ENCODE measurements at regions not wholly inside any gene's neighbourhood (a gene's known extent, or its start where the extent isn't known, plus 50 kb on each side); places are given as distances from the start of the nearest gene placed in this dataset.

DNA sequence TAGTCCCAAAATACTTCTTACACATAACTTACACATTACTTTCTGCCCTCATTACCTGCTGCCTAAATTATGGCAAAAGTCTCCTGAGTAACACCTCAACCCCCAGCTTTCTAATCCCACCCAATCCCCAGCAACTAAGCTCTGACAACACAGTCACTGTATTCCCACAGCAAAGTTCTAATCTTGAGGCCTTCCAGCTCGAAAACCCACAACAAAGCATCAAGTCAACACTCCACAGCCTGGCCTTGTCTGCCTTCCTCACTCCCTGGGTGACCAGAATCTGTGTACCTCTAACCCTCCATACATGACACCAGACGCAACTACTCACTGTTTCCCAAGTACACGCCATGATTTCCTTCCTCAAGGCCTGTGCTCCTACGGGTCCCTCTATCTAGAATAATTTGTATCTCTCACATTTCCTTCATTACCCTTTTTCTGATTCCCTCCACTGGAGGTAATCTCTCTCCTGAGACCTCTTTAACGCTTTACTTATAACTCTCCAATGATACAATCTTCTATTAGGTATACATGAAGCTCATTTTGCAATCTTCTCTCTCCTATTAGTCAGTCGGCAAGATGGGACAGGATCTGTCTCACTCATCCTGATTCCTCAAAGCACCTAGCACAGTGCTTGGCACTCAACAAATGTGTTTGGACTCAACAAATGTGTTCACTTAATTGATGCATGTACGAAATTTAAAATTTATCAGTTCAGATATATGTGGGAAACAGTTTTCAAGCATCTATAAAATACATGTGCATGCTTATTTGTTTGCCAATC is 87.6 kb upstream of the DOCK9 start:
- H3K4me1 ChIP-seq = peaks cover 17% of the 10 kb centered on the region

DNA sequence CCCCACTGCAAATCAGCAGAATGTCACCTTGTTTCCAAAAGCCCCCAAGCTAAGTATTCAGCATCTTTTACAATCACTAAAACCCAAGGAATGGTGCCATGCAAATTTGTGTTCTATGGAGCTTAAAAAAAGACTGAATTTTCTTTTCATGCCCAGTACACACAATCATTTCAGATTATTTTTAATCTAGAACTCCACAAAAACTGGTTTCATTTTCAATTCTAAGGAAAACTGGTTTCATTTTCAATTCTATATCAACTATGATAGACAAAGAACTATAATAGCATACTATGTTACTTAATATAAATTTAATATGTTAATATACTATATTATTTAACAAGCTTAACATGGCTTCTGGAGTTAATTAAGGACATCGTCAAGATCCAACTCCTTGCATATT is 88.4 kb upstream of the DOCK9 start:
- Histone ChIP-seq H3K36me3 (replicated peaks in 1 of 2; ENCODE audit: insufficient read depth in 1 of 2, low read depth in 2 of 2) (no peaks in the 10 kb centered on the region), H3K4me3 (no peak overlapping the region), H3K27ac (no peak overlapping the region), H3K27me3 (no peaks in the 10 kb centered on the region), H3K4me1 (peaks cover 17% of the 10 kb centered on the region), H3K9me3 (no peaks in the 10 kb centered on the region)
- 94 to 95% methylated on average over 1 of the region's 1 CpG for WGBS, 2 donors
- no peak for DNase-seq
- intact Hi-C loops (cut with DNase I) = no loop called here
- no peak for ATAC-seq
- TF ChIP-seq CTCF (IDR thresholded peaks at IDR 0.05) = no peak
- TF ChIP-seq POLR2A (IDR thresholded peaks at IDR 0.05) = no peak

More for the DNA sequence above, 87.6 kb upstream of the DOCK9 start:
- ATAC-seq (no peak), DNase-seq (no peak)
- intact Hi-C loops (cut with DNase I) = no loop called here
- H3K27me3 ChIP-seq = no peaks in the 10 kb centered on the region
- H3K9me3 ChIP-seq = no peaks in the 10 kb centered on the region
- H3K36me3 ChIP-seq (replicated peaks in 1 of 2; ENCODE audit: insufficient read depth in 1 of 2, low read depth in 2 of 2) = no peaks in the 10 kb centered on the region
- H3K4me3 ChIP-seq = no peak overlapping the region
- H3K27ac ChIP-seq = no peak overlapping the region
- TF ChIP-seq CTCF (IDR thresholded peaks at IDR 0.05) = no peak
- TF ChIP-seq POLR2A (IDR thresholded peaks at IDR 0.05) = no peak
- whole genome bisulfite sequencing, 2 donors = 70 to 75% methylated on average over 7 of the region's 7 CpGs

- no peak for ATAC-seq
- 93 to 94% methylated on average over 1 of the region's 1 CpG for WGBS, 2 donors
- no peaks in the 10 kb centered on the region for H3K36me3 ChIP-seq (replicated peaks in 1 of 2; ENCODE audit: insufficient read depth in 1 of 2, low read depth in 2 of 2)
- peaks cover 17% of the 10 kb centered on the region for H3K4me1 ChIP-seq
- no peak overlapping the region for H3K4me3 ChIP-seq
- H3K9me3 ChIP-seq = no peaks in the 10 kb centered on the region
- H3K27me3 ChIP-seq = no peaks in the 10 kb centered on the region
- DNase-seq = no peak
- intact Hi-C loops (cut with DNase I) = no loop called here
- no peak overlapping the region for H3K27ac ChIP-seq
- TF ChIP-seq CTCF (IDR thresholded peaks at IDR 0.05) (no peak), POLR2A (IDR thresholded peaks at IDR 0.05) (no peak)
Measured at GRCh38 chr13:99067159-99067985, 89.5 kb upstream of the DOCK9 start.

GRCh38 chr13:99071211-99071610 is 93.3 kb upstream of the DOCK9 start:
- WGBS, 2 donors = 76 to 86% methylated on average over 2 of the region's 2 CpGs
- DNase-seq (no peak), ATAC-seq (no peak)
- Histone ChIP-seq H3K36me3 (replicated peaks in 1 of 2; ENCODE audit: insufficient read depth in 1 of 2, low read depth in 2 of 2) (no peaks in the 10 kb centered on the region), H3K4me3 (no peak overlapping the region), H3K4me1 (peaks cover under 1% of the 10 kb centered on the region), H3K9me3 (peaks cover 0 to 7% (median 0%) of the 10 kb centered on the region in 3 donors), H3K27me3 (no peaks in the 10 kb centered on the region), H3K27ac (no peak overlapping the region)
- TF ChIP-seq CTCF (IDR thresholded peaks at IDR 0.05) = no peak
- no peak for TF ChIP-seq POLR2A (IDR thresholded peaks at IDR 0.05)
- intact Hi-C loops (cut with DNase I) = no loop called here

Measured in body of pancreas (tissue), 4 donors.